Muscle layer of duodenum (tissue), 2 donors: ENCODE measurements at regions not wholly inside any gene's neighbourhood (a gene's known extent, or its start where the extent isn't known, plus 50 kb on each side); places are given as distances from the start of the nearest gene placed in this dataset.

ENCODE experiments used
- H3K27ac ChIP-seq: one replicate; pipeline ENCODE4 v1.7.0; 2013; ENCODE audit warnings: mild to moderate bottlenecking, low read length
- H3K27me3 ChIP-seq: one replicate; pipeline ENCODE4 v1.7.0; 2013; ENCODE audit warnings: low read depth, mild to moderate bottlenecking, control low read depth, low read length
- H3K36me3 ChIP-seq, 2 donors: one replicate each; pipeline ENCODE4 v1.7.0; 2013; ENCODE audit warnings: low read length in 2 of 2, control low read depth in 1 of 2, mild to moderate bottlenecking in 1 of 2; ENCODE audit not compliant: insufficient read depth in 2 of 2, control insufficient read depth in 1 of 2
- H3K4me1 ChIP-seq, 2 donors: one replicate each; pipeline ENCODE4 v1.7.0; 2013; ENCODE audit warnings: low read length in 2 of 2, mild to moderate bottlenecking in 2 of 2, control low read depth in 1 of 2, moderate library complexity in 1 of 2; ENCODE audit not compliant: insufficient read depth in 2 of 2, control insufficient read depth in 1 of 2
- H3K4me3 ChIP-seq, 2 donors: one replicate each; pipeline ENCODE4 v1.7.0; 2013; ENCODE audit warnings: low read length in 2 of 2, low read depth in 1 of 2, mild to moderate bottlenecking in 1 of 2
- H3K9me3 ChIP-seq, 2 donors: one replicate each; pipeline ENCODE4 v1.7.0; 2013; ENCODE audit warnings: low read length in 2 of 2, control low read depth in 1 of 2, mild to moderate bottlenecking in 1 of 2; ENCODE audit not compliant: control insufficient read depth in 1 of 2
- donor health status: healthy.

DNA sequence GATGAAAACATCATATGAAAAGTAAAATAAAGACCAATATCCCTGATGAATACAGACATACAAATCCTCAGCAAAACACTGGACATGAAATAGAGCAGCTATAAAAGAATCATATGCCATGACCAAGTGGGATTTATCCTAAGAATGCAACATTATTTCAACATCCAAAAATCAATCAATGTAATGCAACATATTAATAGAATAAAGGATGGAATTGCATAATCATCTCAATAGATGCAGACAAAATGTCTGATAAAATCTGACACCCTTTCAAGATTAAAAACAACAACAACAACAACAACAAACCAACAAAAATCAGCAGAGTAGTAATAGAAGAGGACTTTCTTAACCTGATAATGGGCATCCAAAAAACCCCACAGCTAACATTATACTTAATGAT is 63.8 kb upstream of the IL1R1 start:
- Histone ChIP-seq H3K36me3 (no peaks in the 10 kb centered on the region), H3K27me3 (no peaks in the 10 kb centered on the region), H3K9me3 (no peaks in the 10 kb centered on the region), H3K4me1 (peaks cover 0 to 4% of the 10 kb centered on the region in 2 donors), H3K27ac (no peak overlapping the region), H3K4me3 (no peak overlapping the region)

- H3K36me3 ChIP-seq = no peaks in the 10 kb centered on the region
- peaks cover 0 to 4% of the 10 kb centered on the region in 2 donors for H3K4me1 ChIP-seq
- H3K9me3 ChIP-seq = no peaks in the 10 kb centered on the region
- no peaks in the 10 kb centered on the region for H3K27me3 ChIP-seq
- H3K27ac ChIP-seq = no peak overlapping the region
- H3K4me3 ChIP-seq = no peak overlapping the region
Measured at GRCh38 chr2:102080451-102081242, 61.9 kb upstream of the IL1R1 start.

- H3K9me3 ChIP-seq = no peaks in the 10 kb centered on the region
- no peaks in the 10 kb centered on the region for H3K36me3 ChIP-seq
- peaks cover 0 to 4% of the 10 kb centered on the region in 2 donors for H3K4me1 ChIP-seq
- no peaks in the 10 kb centered on the region for H3K27me3 ChIP-seq
- no peak overlapping the region for H3K4me3 ChIP-seq
- no peak overlapping the region for H3K27ac ChIP-seq
Measured at GRCh38 chr2:102081243-102081522, 61.4 kb upstream of the IL1R1 start.

- Histone ChIP-seq H3K4me1 (peaks cover 0 to 4% of the 10 kb centered on the region in 2 donors), H3K27me3 (no peaks in the 10 kb centered on the region), H3K36me3 (no peaks in the 10 kb centered on the region), H3K4me3 (no peak overlapping the region), H3K9me3 (no peaks in the 10 kb centered on the region), H3K27ac (no peak overlapping the region)
Measured at GRCh38 chr2:102081606-102082005, 60.9 kb upstream of the IL1R1 start.

GRCh38 chr2:102082571-102083392 is 59.8 kb upstream of the IL1R1 start:
- no peaks in the 10 kb centered on the region for H3K9me3 ChIP-seq
- no peaks in the 10 kb centered on the region for H3K27me3 ChIP-seq
- H3K4me1 ChIP-seq = peaks cover 0 to 4% of the 10 kb centered on the region in 2 donors
- peak overlapping the region; percentile 71 for H3K27ac ChIP-seq
- no peak overlapping the region for H3K4me3 ChIP-seq
- H3K36me3 ChIP-seq = no peaks in the 10 kb centered on the region

DNA sequence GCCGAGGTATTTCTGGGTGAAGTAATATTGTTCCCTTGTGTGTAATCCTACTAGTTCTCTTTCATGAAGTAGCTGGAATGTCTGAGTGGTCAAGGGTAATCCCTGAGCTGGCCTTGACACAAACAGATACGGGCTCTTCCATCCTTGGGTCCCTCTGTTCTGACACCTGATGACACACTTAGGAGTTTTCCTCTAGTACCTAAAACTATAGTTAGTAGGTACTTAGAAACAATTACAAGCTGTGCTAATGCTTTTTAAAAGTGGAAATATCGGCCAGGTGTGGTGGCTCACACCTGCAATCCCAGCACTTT is 59.2 kb upstream of the IL1R1 start:
- H3K27ac ChIP-seq = peak overlapping the region; percentile 20
- H3K36me3 ChIP-seq = no peaks in the 10 kb centered on the region
- no peaks in the 10 kb centered on the region for H3K9me3 ChIP-seq
- H3K27me3 ChIP-seq = no peaks in the 10 kb centered on the region
- no peak overlapping the region for H3K4me3 ChIP-seq
- H3K4me1 ChIP-seq = peaks cover 0 to 4% of the 10 kb centered on the region in 2 donors

DNA sequence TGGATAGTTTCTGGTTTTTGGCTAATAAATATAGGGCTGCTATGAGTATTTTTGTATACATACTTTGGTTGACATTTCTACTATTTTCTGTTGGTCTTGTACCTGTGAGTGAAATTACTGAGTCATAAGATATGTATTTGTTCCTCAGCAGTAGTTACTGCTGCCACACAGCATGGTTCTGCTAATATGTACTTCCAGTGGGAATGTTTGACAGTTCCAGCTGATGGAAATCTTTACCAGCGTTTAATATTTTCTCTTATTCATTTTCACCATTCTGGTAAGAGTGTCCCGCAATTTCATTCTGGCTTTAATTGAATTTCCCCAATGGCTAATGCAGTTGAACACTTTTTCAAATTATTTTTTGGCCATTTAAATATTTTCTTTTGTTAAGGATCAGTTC is 57.9 kb upstream of the IL1R1 start:
- peaks cover 0 to 4% of the 10 kb centered on the region in 2 donors for H3K4me1 ChIP-seq
- no peaks in the 10 kb centered on the region for H3K36me3 ChIP-seq
- H3K27me3 ChIP-seq = no peaks in the 10 kb centered on the region
- H3K4me3 ChIP-seq = no peak overlapping the region
- H3K9me3 ChIP-seq = no peaks in the 10 kb centered on the region
- no peak overlapping the region for H3K27ac ChIP-seq

DNA sequence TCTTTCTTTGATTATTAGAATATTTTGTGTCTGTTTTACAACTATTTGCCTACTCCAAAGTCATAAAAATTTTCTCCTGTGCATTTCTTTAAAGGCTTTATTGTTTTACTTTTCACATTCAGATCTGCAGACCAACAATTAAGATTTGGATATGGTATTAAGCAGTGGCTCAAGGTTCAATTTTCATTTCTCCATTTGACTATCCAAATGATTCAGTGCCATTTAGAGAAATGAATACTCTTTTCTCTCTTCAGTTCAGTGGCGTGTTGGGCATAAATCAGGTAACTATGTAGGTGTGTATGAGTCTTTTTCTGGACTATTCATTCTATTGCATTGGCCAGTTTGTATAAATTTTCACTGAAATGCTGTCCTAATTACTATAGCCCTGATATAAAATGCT is 57.3 kb upstream of the IL1R1 start:
- no peaks in the 10 kb centered on the region for H3K9me3 ChIP-seq
- H3K27ac ChIP-seq = no peak overlapping the region
- H3K4me1 ChIP-seq = peaks cover 0 to 4% of the 10 kb centered on the region in 2 donors

DNA sequence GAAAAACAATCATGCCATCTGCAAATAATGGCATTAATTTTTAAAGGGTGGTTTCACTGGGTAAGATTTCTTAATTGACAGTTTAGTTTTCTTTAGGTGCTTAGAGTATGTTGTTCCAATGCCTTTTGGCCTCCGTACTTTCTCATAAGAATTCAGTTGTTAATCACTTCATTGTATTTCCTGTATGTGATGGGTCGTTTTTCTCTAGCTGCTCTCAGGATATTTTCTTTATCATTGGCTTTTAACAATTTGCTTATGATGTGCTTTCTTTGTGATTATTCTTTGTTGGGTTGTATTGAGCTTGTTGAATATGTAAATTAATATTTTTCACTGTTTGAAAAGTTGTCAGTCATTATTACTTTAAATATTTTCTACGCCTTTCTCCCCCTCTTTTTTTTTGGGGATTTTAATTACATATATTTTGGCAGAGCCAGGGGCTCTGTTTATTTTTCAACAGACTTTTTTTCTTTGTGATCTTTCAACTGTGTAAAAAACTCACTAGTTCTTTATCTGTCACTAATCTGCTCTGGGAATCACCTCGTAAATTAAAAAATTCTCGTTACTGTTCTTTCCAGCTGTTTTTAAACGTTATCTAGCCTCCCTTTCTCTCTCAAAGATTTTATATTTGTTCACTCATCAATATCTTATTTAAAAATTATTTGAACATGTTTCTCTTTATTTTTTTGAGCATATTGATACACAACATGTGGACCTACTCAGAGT is 56.2 kb upstream of the IL1R1 start:
- peaks cover 0 to 4% of the 10 kb centered on the region in 2 donors for H3K4me1 ChIP-seq
- no peaks in the 10 kb centered on the region for H3K27me3 ChIP-seq
- H3K4me3 ChIP-seq = no peak overlapping the region
- no peaks in the 10 kb centered on the region for H3K36me3 ChIP-seq
- peaks cover 0 to 4% of the 10 kb centered on the region in 2 donors for H3K9me3 ChIP-seq
- no peak overlapping the region for H3K27ac ChIP-seq

More for the DNA sequence above, 57.3 kb upstream of the IL1R1 start:
- Histone ChIP-seq H3K4me3 (no peak overlapping the region), H3K27me3 (no peaks in the 10 kb centered on the region), H3K36me3 (no peaks in the 10 kb centered on the region)

DNA sequence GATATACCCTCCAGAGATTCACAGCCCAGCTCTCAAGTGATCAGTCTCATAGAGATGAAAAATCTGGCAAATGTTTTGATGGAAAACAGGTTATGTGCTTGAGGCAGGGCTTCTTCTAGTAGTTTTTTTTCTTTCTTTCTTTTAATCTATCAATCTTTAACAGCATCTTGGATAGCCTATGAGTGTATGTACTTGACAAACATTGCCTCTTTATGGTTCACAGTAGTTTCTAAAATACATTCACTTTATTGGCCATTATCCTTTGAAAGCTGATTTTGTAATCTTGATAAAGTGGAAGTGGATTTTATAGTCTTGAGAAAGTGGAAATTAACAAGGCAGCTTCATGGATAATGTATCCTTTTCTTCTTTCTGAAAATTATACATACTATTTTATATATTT is 51.4 kb upstream of the IL1R1 start:
- Histone ChIP-seq H3K4me3 (no peak overlapping the region), H3K36me3 (no peaks in the 10 kb centered on the region), H3K27ac (no peak overlapping the region), H3K4me1 (no peaks in the 10 kb centered on the region), H3K9me3 (peaks cover 0 to 4% of the 10 kb centered on the region in 2 donors), H3K27me3 (no peaks in the 10 kb centered on the region)

DNA sequence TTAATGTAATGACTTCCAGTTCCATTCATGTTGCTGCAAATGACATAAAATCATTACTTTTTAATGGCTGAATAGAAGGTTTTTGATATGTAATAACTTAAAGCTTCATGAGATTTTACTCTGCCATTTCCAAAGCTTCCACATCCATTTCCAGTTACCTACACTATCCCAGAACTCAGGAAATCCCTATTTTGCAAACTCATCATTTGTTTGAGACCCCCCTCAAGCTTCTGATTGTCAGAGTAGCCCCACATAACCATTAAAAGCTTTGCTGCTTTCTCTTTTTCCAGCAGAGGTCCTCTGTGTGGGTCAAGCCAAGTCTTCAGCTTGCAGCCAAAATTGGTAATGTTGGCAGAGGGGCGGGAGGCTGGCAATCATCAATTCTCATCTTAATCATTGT is 50.6 kb upstream of the IL1R1 start:
- Histone ChIP-seq H3K4me3 (no peak overlapping the region), H3K27me3 (no peaks in the 10 kb centered on the region), H3K9me3 (peaks cover 0 to 4% of the 10 kb centered on the region in 2 donors), H3K4me1 (no peaks in the 10 kb centered on the region), H3K27ac (no peak overlapping the region), H3K36me3 (no peaks in the 10 kb centered on the region)
